Caki2 (cell line): ENCODE measurements at regions not wholly inside any gene's neighbourhood (a gene's known extent, or its start where the extent isn't known, plus 50 kb on each side); places are given as distances from the start of the nearest gene placed in this dataset.
"Not testable (repeated sequence)": the region's sequence is repeated elsewhere in the genome, so short reads cannot be mapped to it uniquely, and the experiment has no call there.

ENCODE experiments used
- DNase-seq: peaks from one replicate; pipeline ENCODE4 v3.0.0-alpha.2; 2015; ENCODE audit warnings: low read depth
- in situ Hi-C: cut with HindIII; loops from 2 replicates; pipeline ENCODE4 v1.10.0; 2016; ENCODE audit warnings: low sequenced_read_pairs, low pct_unique_long_range_greater_than_20kb, mixed read lengths

- in situ Hi-C loops = no loop called here
- DNase-seq = no peak
These were observed 569.6 kb upstream of the TUSC1 start for GRCh38 chr9:26247861-26248260.

DNA sequence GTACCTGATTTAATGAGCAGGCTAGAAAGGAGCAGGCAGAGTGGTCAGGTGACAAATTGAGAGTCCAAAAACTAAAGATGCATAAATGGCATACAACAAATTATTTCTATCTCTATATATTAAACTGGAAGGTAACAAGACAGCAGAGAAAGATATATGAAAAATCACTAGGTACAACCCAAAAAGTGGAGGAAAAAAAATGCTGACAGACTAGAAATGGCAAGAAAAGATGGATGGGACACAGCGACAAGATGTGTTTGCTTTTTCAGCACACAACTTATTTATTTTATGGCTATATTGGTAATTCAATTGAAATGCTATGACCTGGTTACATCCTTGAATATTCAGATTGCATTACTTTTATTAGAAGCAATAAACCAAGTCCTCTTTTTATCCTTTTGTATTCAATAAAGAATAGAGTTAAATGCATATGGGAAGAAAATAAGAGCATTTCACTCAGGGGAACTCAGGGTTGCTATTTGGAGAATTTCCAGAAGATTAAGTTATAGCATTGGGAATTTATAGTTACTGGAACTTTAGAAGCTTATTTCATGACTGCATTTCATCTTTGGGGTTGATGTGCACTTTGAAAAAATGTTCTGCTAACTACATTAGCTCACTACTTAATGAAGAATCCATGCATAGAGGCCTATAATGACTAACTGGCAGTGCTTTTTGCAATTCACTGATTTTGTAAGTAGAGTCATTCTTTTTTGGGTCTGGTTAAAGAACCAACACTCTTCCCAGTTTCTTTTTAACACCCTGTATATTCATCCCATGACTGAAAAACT is 566.6 kb upstream of the TUSC1 start:
- peak; percentile 52 for DNase-seq
- in situ Hi-C loops = no loop called here

GRCh38 chr9:26243726-26244125 is 565.5 kb upstream of the TUSC1 start:
- peak; percentile 69 for DNase-seq
- in situ Hi-C loops = no loop called here

GRCh38 chr9:26243029-26243697 is 564.9 kb upstream of the TUSC1 start:
- no peak for DNase-seq
- in situ Hi-C loops = no loop called here

- no peak for DNase-seq
- in situ Hi-C loops = no loop called here
These were observed 561.8 kb upstream of the TUSC1 start for GRCh38 chr9:26240020-26240419.

- in situ Hi-C loops = no loop called here
- DNase-seq = no peak
These were observed 559.0 kb upstream of the TUSC1 start for GRCh38 chr9:26237256-26237655.

GRCh38 chr9:26234865-26235264 is 556.6 kb upstream of the TUSC1 start:
- DNase-seq = no peak
- in situ Hi-C loops = no loop called here

DNA sequence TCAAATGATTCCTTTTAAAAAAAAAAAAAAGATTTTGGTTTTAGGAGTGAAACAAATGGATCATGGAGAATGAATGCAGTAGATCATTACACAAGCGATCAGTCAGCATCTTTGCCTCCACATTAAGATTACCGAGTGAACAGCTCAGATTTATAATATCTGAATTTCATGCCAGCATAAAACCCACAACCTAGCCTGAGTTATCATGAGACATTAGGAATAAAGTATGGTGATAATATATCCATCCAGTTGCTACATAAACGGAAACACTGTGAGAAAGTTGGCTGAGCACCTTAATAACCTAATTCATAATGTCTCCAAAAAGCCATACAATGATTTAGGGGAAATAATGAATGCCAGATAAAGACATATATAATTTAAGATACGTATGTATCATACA is 553.1 kb upstream of the TUSC1 start:
- no peak for DNase-seq
- in situ Hi-C loops = no loop called here

GRCh38 chr9:26229324-26230054 is 551.2 kb upstream of the TUSC1 start:
- in situ Hi-C loops = no loop called here
- DNase-seq = no peak

GRCh38 chr9:26228273-26228672 is 550.0 kb upstream of the TUSC1 start:
- DNase-seq = no peak

GRCh38 chr9:26221290-26221689 is 543.0 kb upstream of the TUSC1 start:
- in situ Hi-C loops = no loop called here

More at GRCh38 chr9:26228273-26228672, 550.0 kb upstream of the TUSC1 start:
- in situ Hi-C loops = no loop called here

DNA sequence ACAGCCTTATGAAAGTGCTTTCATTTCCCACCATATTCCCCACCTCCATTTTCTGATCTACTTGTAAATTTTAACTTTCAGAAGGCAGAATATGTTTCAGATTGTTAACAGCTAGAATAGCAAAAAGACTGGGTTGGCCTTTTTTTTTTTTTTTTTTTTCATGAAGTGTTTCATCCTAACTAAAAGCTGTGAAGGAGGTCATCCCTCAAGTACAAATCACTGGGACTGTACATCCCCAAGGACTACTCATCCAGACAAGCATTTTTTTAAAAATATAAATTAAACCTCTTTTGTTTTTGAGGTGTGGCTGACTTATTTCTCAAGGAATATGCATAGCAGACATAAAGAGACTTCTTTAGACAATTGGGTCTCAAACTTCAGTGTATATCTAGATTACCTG is 542.1 kb upstream of the TUSC1 start:
- DNase-seq = no peak
- in situ Hi-C loops = no loop called here

More at GRCh38 chr9:26221290-26221689, 543.0 kb upstream of the TUSC1 start:
- DNase-seq = no peak

DNA sequence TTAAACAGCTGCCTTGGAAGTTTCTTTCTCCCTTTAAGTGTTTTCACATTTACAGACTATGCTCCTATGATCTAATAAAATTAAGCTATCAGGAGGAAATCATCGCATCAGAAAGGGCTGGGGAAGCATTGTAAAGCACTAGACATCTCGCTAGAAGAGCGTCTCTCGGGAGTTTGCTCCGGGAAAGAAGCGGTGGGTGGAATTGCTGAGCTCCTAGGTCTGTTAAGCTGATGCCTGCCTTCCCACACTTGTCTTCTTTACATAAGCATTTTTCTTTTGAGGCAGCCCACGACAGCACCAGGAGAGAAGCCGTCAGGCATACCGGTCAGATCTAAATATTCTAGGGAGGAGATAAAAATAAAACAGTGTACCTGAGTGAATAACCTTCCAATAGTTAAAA is 541.7 kb upstream of the TUSC1 start:
- DNase-seq = no peak
- in situ Hi-C loops = no loop called here

DNA sequence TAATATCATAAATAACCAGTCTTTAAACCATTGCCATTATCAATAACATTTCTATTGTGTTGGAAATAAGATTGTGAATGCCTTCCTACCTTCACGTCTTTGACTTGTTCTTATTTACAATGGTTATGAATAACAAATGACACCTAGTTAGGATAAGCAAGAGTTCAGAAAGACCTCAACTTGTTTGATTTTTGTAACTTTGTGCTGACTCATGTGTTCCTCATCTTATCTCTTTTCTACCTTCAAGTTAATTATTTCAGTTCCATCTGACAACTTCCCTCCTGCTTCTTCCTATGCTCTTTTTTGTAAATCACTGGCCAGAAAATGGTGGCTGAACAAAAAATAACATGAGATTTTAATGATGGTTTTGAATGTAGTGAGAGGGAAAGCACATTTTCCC is 538.5 kb upstream of the TUSC1 start:
- in situ Hi-C loops = no loop called here
- no peak for DNase-seq

GRCh38 chr9:26214713-26215444 is 536.6 kb upstream of the TUSC1 start:
- in situ Hi-C loops, DNase-seq: not testable (repeated sequence)

- in situ Hi-C loops = no loop called here
- DNase-seq = no peak
These were observed 532.2 kb upstream of the TUSC1 start for GRCh38 chr9:26210338-26210851.

DNA sequence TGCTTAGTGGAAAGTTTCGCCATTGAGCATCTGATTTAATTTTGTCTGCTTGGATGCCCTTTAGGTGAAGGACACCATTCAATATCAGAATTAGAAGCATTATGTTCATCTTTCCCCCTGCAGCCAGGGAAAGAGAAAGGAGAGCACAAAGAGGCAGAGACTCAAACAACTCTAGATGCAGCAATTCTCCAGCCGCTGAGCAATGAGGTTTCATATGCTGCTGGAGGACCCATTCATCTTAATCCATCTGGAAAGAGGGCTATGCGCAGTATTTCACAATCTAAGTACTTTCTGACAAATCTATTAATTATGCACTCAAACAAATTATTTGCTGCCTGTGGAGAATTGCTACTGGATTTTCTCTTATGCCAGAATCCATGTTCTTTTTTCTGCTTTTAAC is 527.0 kb upstream of the TUSC1 start:
- no peak for DNase-seq
- in situ Hi-C loops = no loop called here

GRCh38 chr9:26193237-26193636 is 515.0 kb upstream of the TUSC1 start:
- DNase-seq = no peak
- in situ Hi-C loops = no loop called here
